Esophagus squamous epithelium (tissue), 4 donors: ENCODE measurements at regions not wholly inside any gene's neighbourhood (a gene's known extent, or its start where the extent isn't known, plus 50 kb on each side); places are given as distances from the start of the nearest gene placed in this dataset.

ENCODE experiments used
- CTCF ChIP-seq, 6 experiments: fragments of 450-650 bp in 4 of 6; fragments of 200-600 bp in 2 of 6; sonication (generic) in 2 of 6; IDR thresholded peaks; one replicate each; pipeline ENCODE4 v1.5.1; 2016 to 2019; ENCODE audit warnings: antibody characterized with exemption in 6 of 6, mild to moderate bottlenecking in 4 of 6, moderate library complexity in 4 of 6
- POLR2A ChIP-seq, 4 donors: fragments of 450-650 bp; IDR thresholded peaks; one replicate each; pipeline ENCODE4 v1.6.1; 2017; ENCODE audit warnings: antibody characterized with exemption in 4 of 4, mild to moderate bottlenecking in 4 of 4, moderate library complexity in 3 of 4

GRCh38 chr9:115635680-115636383, 517.8 kb upstream of the PAPPA start:
- TF ChIP-seq CTCF (IDR thresholded peaks at IDR 0.05) (no peak), POLR2A (IDR thresholded peaks at IDR 0.05) (no peak)
